GM10266 (cell line): ENCODE measurements at regions not wholly inside any gene's neighbourhood (a gene's known extent, or its start where the extent isn't known, plus 50 kb on each side); places are given as distances from the start of the nearest gene placed in this dataset.

Experiments used
- DNase-seq: peaks from one replicate; pipeline ENCODE4 v3.0.0; 2012; ENCODE audit errors: extremely low spot score
- CTCF ChIP-seq: IDR thresholded peaks from 2 replicates; pipeline ENCODE4 v1.5.1; 2012; ENCODE audit warnings: mild to moderate bottlenecking, low read depth; ENCODE audit not compliant: control insufficient read depth, insufficient read depth; ENCODE audit errors: missing control alignments

- no peak for DNase-seq
These were observed 1021.4 kb downstream of the CDH8 start for GRCh38 chr16:61014869-61015268.

DNA sequence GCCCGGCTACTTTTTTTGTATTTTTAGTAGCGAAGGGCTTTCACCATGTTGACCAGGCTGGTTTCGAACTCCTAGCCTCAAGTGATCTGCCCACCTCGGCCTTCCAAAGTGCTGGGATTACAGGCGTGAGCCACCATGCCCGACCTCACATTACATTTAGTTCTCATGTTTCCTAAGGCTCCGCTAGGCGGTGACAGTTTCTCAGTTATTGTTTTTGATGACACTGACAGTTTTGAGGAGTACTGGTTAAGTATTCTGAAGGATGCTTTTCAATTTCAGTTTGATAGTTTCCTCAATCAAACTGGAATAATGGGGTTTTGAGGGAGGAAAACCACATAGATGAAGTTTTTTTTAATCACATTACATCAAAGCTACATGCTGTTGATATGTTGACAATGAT, 1028.5 kb downstream of the CDH8 start:
- no peak for DNase-seq
- TF ChIP-seq CTCF: no peak

More at GRCh38 chr16:61014869-61015268, 1021.4 kb downstream of the CDH8 start:
- peak; percentile 13 for TF ChIP-seq CTCF

DNA sequence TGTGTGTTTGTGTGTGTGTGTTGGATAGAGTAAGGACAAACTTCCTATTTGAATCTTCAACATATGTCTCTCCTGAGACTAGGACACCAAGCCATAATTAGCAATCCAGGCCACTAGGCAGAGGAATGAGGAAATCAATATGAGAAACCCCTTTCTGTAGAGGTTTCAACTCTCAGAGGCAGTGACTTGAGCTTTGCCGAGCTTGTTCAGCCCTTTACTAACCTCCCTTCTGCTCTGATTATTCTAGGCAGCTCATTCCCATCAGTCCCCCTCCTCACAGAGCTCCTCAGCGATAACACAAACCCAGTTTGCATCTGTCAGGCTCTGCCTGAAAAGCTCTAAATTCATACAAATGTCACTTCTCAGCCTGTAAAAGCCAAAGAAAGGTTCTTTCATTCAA, 1030.3 kb downstream of the CDH8 start:
- no peak for DNase-seq
- no peak for TF ChIP-seq CTCF

DNA sequence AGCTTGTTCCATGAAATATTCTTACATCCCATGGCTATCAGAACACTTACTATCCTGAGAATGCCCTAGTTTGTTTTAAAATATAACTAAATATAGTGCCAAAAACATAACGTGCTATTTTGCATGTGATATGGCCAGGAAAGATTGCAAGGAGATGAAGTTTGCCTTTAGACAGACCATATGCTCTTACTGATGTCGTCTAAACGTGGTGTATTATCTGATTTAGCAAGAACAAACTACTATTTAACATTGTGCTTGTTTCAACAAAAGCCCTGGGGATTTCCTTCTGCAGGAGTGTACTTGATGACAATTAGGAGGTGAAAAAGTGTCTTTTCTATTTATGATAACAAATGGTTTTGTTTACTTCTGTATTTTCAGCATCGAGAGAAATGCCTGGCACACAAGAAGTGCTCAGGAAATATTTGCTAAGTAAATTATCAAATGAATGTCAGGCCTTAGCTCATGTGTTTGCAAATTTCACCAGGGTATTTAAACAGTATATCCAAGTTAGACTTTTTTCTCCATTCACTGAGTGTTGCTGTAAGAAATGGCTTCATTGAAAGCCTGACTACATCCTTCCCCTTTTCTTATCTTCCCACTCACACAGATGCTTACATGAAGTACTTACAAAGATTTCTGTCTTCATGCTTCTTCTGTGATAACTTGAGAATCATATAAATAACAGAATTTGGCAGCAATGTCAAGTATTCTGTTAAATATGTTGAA, 1033.6 kb downstream of the CDH8 start:
- no peak for TF ChIP-seq CTCF
- DNase-seq: no peak

DNA sequence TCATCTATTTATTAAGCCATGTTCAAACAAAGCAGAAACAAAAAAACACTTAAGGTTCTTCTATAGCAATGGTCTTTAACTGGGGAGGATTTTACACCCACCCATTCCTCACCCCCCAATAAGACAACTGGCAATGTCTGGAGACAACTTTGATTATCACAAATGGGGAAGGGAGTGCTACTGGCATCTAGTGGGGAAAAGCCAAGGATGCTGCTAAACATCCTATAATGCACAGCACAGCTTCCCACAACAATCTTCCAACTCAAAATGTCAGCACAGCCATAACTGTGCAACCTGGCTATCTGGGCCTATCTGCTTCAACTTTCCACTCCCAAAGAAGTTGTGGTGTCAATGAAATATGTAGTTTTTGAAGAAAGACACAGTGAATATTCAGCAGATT, 1044.4 kb downstream of the CDH8 start:
- no peak for TF ChIP-seq CTCF
- no peak for DNase-seq

DNA sequence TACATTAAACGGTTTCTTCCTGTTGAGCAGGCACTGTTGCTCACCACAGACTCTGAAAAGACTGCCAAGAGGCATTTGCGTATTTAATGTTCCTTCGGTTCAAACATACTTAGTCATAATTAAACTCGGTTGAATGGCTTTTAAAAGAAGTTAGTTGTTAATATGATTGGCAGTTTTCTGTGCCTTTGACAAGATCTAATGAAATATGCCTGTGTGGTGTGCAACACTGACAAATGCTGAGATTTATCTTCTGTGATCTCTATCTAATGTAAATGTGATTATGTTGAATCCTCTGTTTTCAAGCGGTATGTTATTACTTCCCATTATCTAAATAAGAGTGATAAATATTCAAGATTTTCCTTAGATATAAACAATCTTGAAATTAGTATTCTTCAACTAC, 1046.6 kb downstream of the CDH8 start:
- TF ChIP-seq CTCF: no peak
- DNase-seq: no peak

DNA sequence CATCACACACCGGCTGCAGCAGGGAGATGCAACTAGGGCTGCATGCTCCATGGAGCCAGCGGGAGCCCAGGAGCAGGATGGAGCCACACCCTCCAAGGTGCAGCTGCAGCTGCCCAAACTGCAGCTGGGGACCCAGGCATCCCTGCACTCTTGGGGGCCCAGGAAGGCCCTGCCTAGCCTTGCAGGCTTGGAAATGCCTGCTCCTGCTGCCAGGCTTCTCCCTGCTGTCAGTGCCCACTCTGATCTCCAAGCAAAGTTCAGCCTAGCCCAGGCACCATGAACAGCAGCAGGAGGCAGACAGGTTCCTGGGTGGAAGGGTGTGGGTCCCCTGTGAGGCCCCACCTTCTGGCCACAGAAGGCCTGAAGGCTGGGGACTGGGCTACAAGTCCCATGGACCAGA, 1057.1 kb downstream of the CDH8 start:
- no peak for DNase-seq
- no peak for TF ChIP-seq CTCF
